Ovary (tissue), 3 donors: ENCODE measurements at regions not wholly inside any gene's neighbourhood (a gene's known extent, or its start where the extent isn't known, plus 50 kb on each side); places are given as distances from the start of the nearest gene placed in this dataset.

ENCODE experiments used
- EP300 ChIP-seq: sonication (generic); formaldehyde crosslinking; IDR thresholded peaks from one replicate; pipeline ENCODE4 v1.6.1; 2017; ENCODE audit warnings: antibody characterized with exemption
- POLR2A ChIP-seq: fragments of 450-650 bp; IDR thresholded peaks from one replicate; pipeline ENCODE4 v1.6.1; 2017; ENCODE audit warnings: antibody characterized with exemption, mild to moderate bottlenecking, moderate library complexity
- TF ChIP-seq, protein P1 (sequence below), 3 donors: fragments of 450-650 bp in 2 of 3; fragments of 200-600 bp in 1 of 3; IDR thresholded peaks; one replicate each; pipeline versions ENCODE4 v1.5.1 to v1.8.0; 2016 to 2022; ENCODE audit warnings: antibody characterized with exemption in 3 of 3, mild to moderate bottlenecking in 1 of 3
- donor health status: DM: no; HTN: no; CAD: no.

DNA sequence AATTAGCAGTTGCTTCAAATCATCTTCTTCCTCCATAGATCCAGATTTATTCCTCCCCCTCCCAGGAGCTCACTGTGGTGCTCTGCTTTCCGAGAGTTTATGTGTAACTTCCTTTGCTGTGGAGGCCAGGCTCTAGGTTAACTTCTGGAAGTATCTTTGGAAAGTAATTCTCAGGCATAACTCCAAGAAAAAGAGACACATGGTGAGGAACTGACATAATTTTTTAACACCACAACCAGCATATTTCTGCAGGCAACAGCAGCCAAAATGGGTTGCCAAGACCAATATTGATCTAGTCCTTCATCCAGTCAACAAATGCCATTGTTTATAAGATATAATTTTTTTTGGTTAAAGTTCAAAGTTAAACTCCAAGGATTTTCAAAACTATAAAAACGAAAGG is 114.5 kb upstream of the RBPJ start:
- TF ChIP-seq, protein P1, sequence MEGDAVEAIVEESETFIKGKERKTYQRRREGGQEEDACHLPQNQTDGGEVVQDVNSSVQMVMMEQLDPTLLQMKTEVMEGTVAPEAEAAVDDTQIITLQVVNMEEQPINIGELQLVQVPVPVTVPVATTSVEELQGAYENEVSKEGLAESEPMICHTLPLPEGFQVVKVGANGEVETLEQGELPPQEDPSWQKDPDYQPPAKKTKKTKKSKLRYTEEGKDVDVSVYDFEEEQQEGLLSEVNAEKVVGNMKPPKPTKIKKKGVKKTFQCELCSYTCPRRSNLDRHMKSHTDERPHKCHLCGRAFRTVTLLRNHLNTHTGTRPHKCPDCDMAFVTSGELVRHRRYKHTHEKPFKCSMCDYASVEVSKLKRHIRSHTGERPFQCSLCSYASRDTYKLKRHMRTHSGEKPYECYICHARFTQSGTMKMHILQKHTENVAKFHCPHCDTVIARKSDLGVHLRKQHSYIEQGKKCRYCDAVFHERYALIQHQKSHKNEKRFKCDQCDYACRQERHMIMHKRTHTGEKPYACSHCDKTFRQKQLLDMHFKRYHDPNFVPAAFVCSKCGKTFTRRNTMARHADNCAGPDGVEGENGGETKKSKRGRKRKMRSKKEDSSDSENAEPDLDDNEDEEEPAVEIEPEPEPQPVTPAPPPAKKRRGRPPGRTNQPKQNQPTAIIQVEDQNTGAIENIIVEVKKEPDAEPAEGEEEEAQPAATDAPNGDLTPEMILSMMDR (IDR thresholded peaks at IDR 0.05) = no peak
- TF ChIP-seq POLR2A (no peak), EP300 (no peak)
